HG02571 (cell line): ENCODE measurements at regions not wholly inside any gene's neighbourhood (a gene's known extent, or its start where the extent isn't known, plus 50 kb on each side); places are given as distances from the start of the nearest gene placed in this dataset.
"Not testable (repeated sequence)": the region's sequence is repeated elsewhere in the genome, so short reads cannot be mapped to it uniquely, and the experiment has no call there.

Experiments used
- ATAC-seq: cut with Tn5 transposase; IDR thresholded peaks from one replicate; pipeline ENCODE4 v1.9.1; 2021; ENCODE audit warnings: mild to moderate bottlenecking, moderate library complexity; ENCODE audit not compliant: unreplicated experiment

- no peak for ATAC-seq
Measured at GRCh38 chr5:105689596-105689995, 1981.1 kb downstream of the EFNA5 start.

GRCh38 chr5:105688227-105688792, 1982.4 kb downstream of the EFNA5 start:
- no peak for ATAC-seq

- no peak for ATAC-seq
Measured at GRCh38 chr5:105687493-105687892, 1983.2 kb downstream of the EFNA5 start.

- no peak for ATAC-seq
Measured at GRCh38 chr5:105685884-105686283, 1984.9 kb downstream of the EFNA5 start.

- no peak for ATAC-seq
Measured at GRCh38 chr5:105684799-105685198, 1985.9 kb downstream of the EFNA5 start.

- no peak for ATAC-seq
Measured at GRCh38 chr5:105680858-105681475, 1989.8 kb downstream of the EFNA5 start.

- no peak for ATAC-seq
Measured at GRCh38 chr5:105677291-105677690, 1993.4 kb downstream of the EFNA5 start.

GRCh38 chr5:105670596-105670995, 2000.1 kb downstream of the EFNA5 start:
- ATAC-seq, result no peak

- no peak for ATAC-seq
Measured at GRCh38 chr5:105663671-105664070, 2007.1 kb downstream of the EFNA5 start.

- ATAC-seq, result no peak
Measured at GRCh38 chr5:105659396-105659795, 2011.3 kb downstream of the EFNA5 start.

GRCh38 chr5:105640328-105640727, 2030.4 kb downstream of the EFNA5 start:
- no peak for ATAC-seq

- no peak for ATAC-seq
Measured at GRCh38 chr5:105639511-105639910, 2031.2 kb downstream of the EFNA5 start.

- ATAC-seq, result no peak
Measured at GRCh38 chr5:105639068-105639467, 2031.7 kb downstream of the EFNA5 start.

GRCh38 chr5:105638437-105638836, 2032.3 kb downstream of the EFNA5 start:
- no peak for ATAC-seq

- ATAC-seq, result no peak
Measured at GRCh38 chr5:105632043-105632442, 2038.7 kb downstream of the EFNA5 start.

- ATAC-seq, result no peak
Measured at GRCh38 chr5:105630803-105631202, 2039.9 kb downstream of the EFNA5 start.

GRCh38 chr5:105619725-105620124, 2051.0 kb downstream of the EFNA5 start:
- ATAC-seq, result no peak

- no peak for ATAC-seq
Measured at GRCh38 chr5:105617436-105618215, 2053.1 kb downstream of the EFNA5 start.

- ATAC-seq, result no peak
Measured at GRCh38 chr5:105616599-105616998, 2054.0 kb upstream of the NUDT12 start.

GRCh38 chr5:105602406-105602805, 2039.8 kb upstream of the NUDT12 start:
- not testable (repeated sequence) for ATAC-seq

GRCh38 chr5:105593011-105593760, 2030.6 kb upstream of the NUDT12 start:
- ATAC-seq, result no peak
